GM12878 (cell line): ENCODE measurements at regions not wholly inside any gene's neighbourhood (a gene's known extent, or its start where the extent isn't known, plus 50 kb on each side); places are given as distances from the start of the nearest gene placed in this dataset.

Experiments used
- CTCF ChIP-seq, 3 experiments: IDR thresholded peaks in 2 of 3; conservative IDR thresholded peaks in 1 of 3; 2 replicates each; pipeline ENCODE4 v1.5.1; 2011; ENCODE audit warnings: low read depth in 3 of 3, low read length in 3 of 3, mild to moderate bottlenecking in 3 of 3, control low read depth in 2 of 3, moderate library complexity in 2 of 3, inconsistent platforms in 1 of 3, mixed read lengths in 1 of 3; ENCODE audit not compliant: control insufficient read depth in 2 of 3, insufficient read depth in 1 of 3; ENCODE audit errors: extremely low read depth in 1 of 3
- EZH2 ChIP-seq: IDR thresholded peaks from 2 replicates; pipeline ENCODE4 v1.6.1; 2012; ENCODE audit warnings: low read depth, mild to moderate bottlenecking, control low read depth, inconsistent platforms, low read length, borderline replicate concordance; ENCODE audit not compliant: control insufficient read depth
- MXI1 ChIP-seq: fragments of 150-350 bp; IDR thresholded peaks from 2 replicates; pipeline ENCODE4 v1.6.1; 2011; ENCODE audit warnings: low read depth, mild to moderate bottlenecking, inconsistent platforms, low read length, improper control_type of control experiment
- POLR2AphosphoS5 ChIP-seq: IDR thresholded peaks from 2 replicates; pipeline ENCODE4 v1.6.1; 2011; ENCODE audit warnings: mild to moderate bottlenecking, low read length, inconsistent platforms
- POU2F2 ChIP-seq: IDR thresholded peaks from 3 replicates; pipeline ENCODE4 v1.6.1; 2011; ENCODE audit warnings: low read depth, mild to moderate bottlenecking, low read length, borderline replicate concordance
- SIN3A ChIP-seq: IDR thresholded peaks from 2 replicates; pipeline ENCODE4 v1.6.1; 2012; ENCODE audit warnings: low read depth, low read length, improper control_type of control experiment
- SMC3 ChIP-seq: IDR thresholded peaks from 2 replicates; pipeline ENCODE4 v1.6.1; 2011; ENCODE audit warnings: low read length, improper control_type of control experiment, borderline replicate concordance

DNA sequence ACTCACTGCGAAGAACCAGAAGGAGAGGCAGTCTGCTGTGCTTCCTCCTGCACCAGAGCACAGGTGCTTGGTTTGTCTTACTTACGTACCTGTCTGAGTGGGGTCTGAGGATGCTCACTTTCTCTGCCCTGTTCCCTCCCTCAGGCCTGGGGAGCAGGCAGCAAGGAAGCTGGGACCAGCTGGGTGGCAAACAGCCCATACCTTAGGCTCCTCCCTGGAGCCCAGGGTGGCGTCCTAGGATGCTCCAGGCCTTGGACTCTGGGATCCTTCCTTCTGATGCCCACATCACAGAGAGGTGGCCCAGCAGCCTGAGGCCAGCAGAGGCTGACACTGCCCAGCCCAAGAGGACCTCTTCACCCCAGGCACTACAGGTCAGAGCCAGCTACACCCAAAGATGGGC, 593.2 kb downstream of the BRD1 start:
- TF ChIP-seq POLR2AphosphoS5, result no peak
- no peak for TF ChIP-seq POU2F2
- TF ChIP-seq CTCF (IDR thresholded peaks at IDR 0.05 in 2 of 3, conservative IDR thresholded peaks at IDR 0.05 in 1 of 3; ENCODE audit: control insufficient read depth in 2 of 3, extremely low read depth in 1 of 3, insufficient read depth in 1 of 3, low read depth in 3 of 3, low read length in 3 of 3), result no peak
- no peak for TF ChIP-seq SMC3
- TF ChIP-seq MXI1, result no peak
- no peak for TF ChIP-seq SIN3A
- no peak for TF ChIP-seq EZH2
